ENCODE measurements at regions not wholly inside any gene's neighbourhood (a gene's known extent, or its start where the extent isn't known, plus 50 kb on each side); places are given as distances from the start of the nearest gene placed in this dataset.

GRCh38 chr12:25843976-25844375 lies 114.5 kb upstream of the RASSF8 start:
- H3K27ac ChIP-seq: no peak overlapping the region
- no peak for TF ChIP-seq CTCF (IDR thresholded peaks at IDR 0.05)
- no peaks in the 10 kb centered on the region for H3K9me3 ChIP-seq
- H3K36me3 ChIP-seq: no peaks in the 10 kb centered on the region
- ATAC-seq (no peak), DNase-seq (no peak)
- H3K4me1 ChIP-seq: no peaks in the 10 kb centered on the region
- no peak overlapping the region for H3K4me3 ChIP-seq
- intact Hi-C loops (cut with DNase I): no loop called here
- no peaks in the 10 kb centered on the region for H3K27me3 ChIP-seq

GRCh38 chr12:25845415-25845814 lies 113.1 kb upstream of the RASSF8 start:
- Histone ChIP-seq H3K27me3 (no peaks in the 10 kb centered on the region), H3K4me3 (no peak overlapping the region), H3K36me3 (no peaks in the 10 kb centered on the region), H3K27ac (no peak overlapping the region), H3K9me3 (no peaks in the 10 kb centered on the region), H3K4me1 (no peaks in the 10 kb centered on the region)
- no peak for TF ChIP-seq CTCF (IDR thresholded peaks at IDR 0.05)
- DNase-seq (no peak), ATAC-seq (no peak)
- intact Hi-C loops (cut with DNase I): no loop called here

GRCh38 chr12:25852792-25853191 lies 105.7 kb upstream of the RASSF8 start:
- Histone ChIP-seq H3K4me3 (no peak overlapping the region), H3K36me3 (no peaks in the 10 kb centered on the region), H3K27me3 (no peaks in the 10 kb centered on the region), H3K9me3 (no peaks in the 10 kb centered on the region), H3K27ac (no peak overlapping the region), H3K4me1 (no peaks in the 10 kb centered on the region)
- intact Hi-C loops (cut with DNase I): no loop called here
- no peak for ATAC-seq
- TF ChIP-seq CTCF (IDR thresholded peaks at IDR 0.05): no peak
- no peak for DNase-seq

- intact Hi-C loops (cut with DNase I): no loop called here
- H3K4me1 ChIP-seq: no peaks in the 10 kb centered on the region
- DNase-seq (no peak), ATAC-seq (no peak)
- no peaks in the 10 kb centered on the region for H3K27me3 ChIP-seq
- H3K4me3 ChIP-seq: no peak overlapping the region
- no peak overlapping the region for H3K27ac ChIP-seq
- H3K36me3 ChIP-seq: no peaks in the 10 kb centered on the region
- no peak for TF ChIP-seq CTCF (IDR thresholded peaks at IDR 0.05)
- no peaks in the 10 kb centered on the region for H3K9me3 ChIP-seq
Measured at GRCh38 chr12:25853316-25854095, 105.0 kb upstream of the RASSF8 start.

- ATAC-seq (no peak), DNase-seq (no peak)
- intact Hi-C loops (cut with DNase I): no loop called here
- Histone ChIP-seq H3K27me3 (no peaks in the 10 kb centered on the region), H3K27ac (no peak overlapping the region), H3K9me3 (no peaks in the 10 kb centered on the region), H3K36me3 (no peaks in the 10 kb centered on the region), H3K4me1 (no peaks in the 10 kb centered on the region), H3K4me3 (no peak overlapping the region)
- TF ChIP-seq CTCF (IDR thresholded peaks at IDR 0.05): no peak
Measured at GRCh38 chr12:25854991-25855390, 103.5 kb upstream of the RASSF8 start.

- no peaks in the 10 kb centered on the region for H3K27me3 ChIP-seq
- no peaks in the 10 kb centered on the region for H3K36me3 ChIP-seq
- no peak for TF ChIP-seq CTCF (IDR thresholded peaks at IDR 0.05)
- ATAC-seq: no peak
- no peaks in the 10 kb centered on the region for H3K9me3 ChIP-seq
- intact Hi-C loops (cut with DNase I): no loop called here
- no peak overlapping the region for H3K4me3 ChIP-seq
- no peaks in the 10 kb centered on the region for H3K4me1 ChIP-seq
- no peak overlapping the region for H3K27ac ChIP-seq
- DNase-seq: no peak
Measured at GRCh38 chr12:25855716-25856115, 102.8 kb upstream of the RASSF8 start.
